ENCODE measurements at regions not wholly inside any gene's neighbourhood (a gene's known extent, or its start where the extent isn't known, plus 50 kb on each side); places are given as distances from the start of the nearest gene placed in this dataset.

DNA sequence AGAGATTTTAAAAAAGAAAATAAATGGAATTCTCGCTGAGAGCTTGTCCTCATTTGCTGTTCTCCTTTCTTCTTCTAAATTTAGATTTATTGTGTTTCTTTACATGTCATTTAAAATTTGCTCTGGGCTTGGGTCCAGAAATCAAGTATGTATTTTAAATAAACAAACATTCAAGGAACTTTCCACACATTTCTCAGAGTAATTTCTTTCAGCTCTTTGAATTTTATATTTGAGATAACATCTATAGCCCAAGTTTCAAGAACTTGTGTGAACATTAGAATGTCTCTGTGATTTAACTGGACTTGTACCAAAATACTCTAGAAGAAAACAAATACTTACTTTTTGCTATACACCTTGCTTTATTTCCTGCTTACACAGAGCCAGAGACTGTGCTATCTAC lies 192.3 kb downstream of the TMEM200A start:
- TF ChIP-seq CTCF (IDR thresholded peaks at IDR 0.05; ENCODE audit: poor library complexity) (no peak), EZH2phosphoT487 (IDR thresholded peaks at IDR 0.05; ENCODE audit: low read depth, severe bottlenecking, unreplicated experiment) (no peak)
